A673 (cell line): ENCODE measurements at regions not wholly inside any gene's neighbourhood (a gene's known extent, or its start where the extent isn't known, plus 50 kb on each side); places are given as distances from the start of the nearest gene placed in this dataset.

Experiments used
- BruUV-seq: library from RNA; stranded (reverse); fragments of 400-500 nt; replicated peaks from 2 replicates; lab custom pipeline; 2021; lab: Mats Ljungman, UMichigan
- CTCF ChIA-PET: fragments of 300-600 bp; sonication (Branson Sonifier 250); formaldehyde crosslinking; loops from one replicate; lab custom pipeline; 2022; ENCODE audit warnings: antibody characterized with exemption; lab: Charles Lee
- POLR2A ChIA-PET: fragments of 300-600 bp; sonication (Branson Sonifier 250); formaldehyde crosslinking; loops from one replicate; lab custom pipeline; 2022; ENCODE audit warnings: antibody characterized with exemption; ENCODE audit not compliant: low non-redundant PET; lab: Charles Lee
- DNase-seq: peaks from one replicate; pipeline ENCODE4 v3.0.0-alpha.2; 2015; ENCODE audit warnings: low spot score
- H3K27ac ChIP-seq: fragments of 200-600 bp; sonication (generic); 2 replicates; pipeline ENCODE4 v1.5.1; 2016; ENCODE audit warnings: mixed run types, low read depth, mild to moderate bottlenecking, mixed read lengths, antibody characterized with exemption, low read length; ENCODE audit not compliant: poor library complexity, severe bottlenecking
- H3K27me3 ChIP-seq: fragments of 200-600 bp; sonication (generic); replicated peaks from 2 replicates; pipeline ENCODE4 v1.6.1; 2017; ENCODE audit warnings: mixed run types, low read depth, mild to moderate bottlenecking, mixed read lengths, antibody characterized with exemption, low read length; ENCODE audit not compliant: insufficient read depth, poor library complexity
- H3K36me3 ChIP-seq: fragments of 200-600 bp; sonication (generic); 2 replicates; pipeline ENCODE4 v1.6.1; 2016; ENCODE audit warnings: mixed run types, mild to moderate bottlenecking, mixed read lengths, antibody characterized with exemption, low read length; ENCODE audit not compliant: insufficient read depth, poor library complexity, severe bottlenecking
- H3K4me1 ChIP-seq: fragments of 200-600 bp; sonication (generic); 2 replicates; pipeline ENCODE4 v1.6.1; 2017; ENCODE audit warnings: mixed run types, mild to moderate bottlenecking, mixed read lengths, antibody characterized with exemption, low read length; ENCODE audit not compliant: insufficient read depth, poor library complexity, severe bottlenecking
- H3K4me3 ChIP-seq: fragments of 200-600 bp; sonication (generic); 2 replicates; pipeline ENCODE4 v1.5.1; 2016; ENCODE audit warnings: low read depth, mixed run types, mild to moderate bottlenecking, mixed read lengths, low read length; ENCODE audit not compliant: poor library complexity, severe bottlenecking
- H3K9me3 ChIP-seq: fragments of 200-600 bp; sonication (generic); 2 replicates; pipeline ENCODE4 v1.6.1; 2016; ENCODE audit warnings: mixed run types, low read depth, mild to moderate bottlenecking, mixed read lengths, antibody characterized with exemption, low read length; ENCODE audit not compliant: poor library complexity, severe bottlenecking
- EZH2 ChIP-seq: fragments of 200-600 bp; sonication (generic); IDR thresholded peaks from 2 replicates; pipeline ENCODE4 v1.6.1; 2017; ENCODE audit warnings: borderline replicate concordance, low read depth, mild to moderate bottlenecking, mixed read lengths, antibody characterized with exemption, low read length; ENCODE audit not compliant: poor library complexity, severe bottlenecking
- intact Hi-C: fragments of 100-400 bp; cut with micrococcal nuclease; formaldehyde crosslinking; loops from one replicate; pipeline ENCODE4 v1.10.0; 2022; ENCODE audit not compliant: unreplicated experiment
- TF ChIP-seq, protein P1 (sequence below): fragments of 300-800, 200-600 bp; sonication (generic); conservative IDR thresholded peaks from 2 replicates; pipeline ENCODE4 v1.5.1; 2017; ENCODE audit warnings: low read depth, mild to moderate bottlenecking, antibody characterized with exemption, low read length, moderate library complexity, mixed read lengths

GRCh38 chr14:40806471-40806870 lies 800.2 kb upstream of the LRFN5 start:
- Histone ChIP-seq H3K27ac (no peak overlapping the region), H3K9me3 (no peaks in the 10 kb centered on the region), H3K4me3 (no peak overlapping the region), H3K4me1 (no peaks in the 10 kb centered on the region), H3K36me3 (no peaks in the 10 kb centered on the region), H3K27me3 (no peaks in the 10 kb centered on the region)
- intact Hi-C loops = no loop called here
- no peak for DNase-seq
- BruUV-seq = no TSS peak
- TF ChIP-seq, protein P1, sequence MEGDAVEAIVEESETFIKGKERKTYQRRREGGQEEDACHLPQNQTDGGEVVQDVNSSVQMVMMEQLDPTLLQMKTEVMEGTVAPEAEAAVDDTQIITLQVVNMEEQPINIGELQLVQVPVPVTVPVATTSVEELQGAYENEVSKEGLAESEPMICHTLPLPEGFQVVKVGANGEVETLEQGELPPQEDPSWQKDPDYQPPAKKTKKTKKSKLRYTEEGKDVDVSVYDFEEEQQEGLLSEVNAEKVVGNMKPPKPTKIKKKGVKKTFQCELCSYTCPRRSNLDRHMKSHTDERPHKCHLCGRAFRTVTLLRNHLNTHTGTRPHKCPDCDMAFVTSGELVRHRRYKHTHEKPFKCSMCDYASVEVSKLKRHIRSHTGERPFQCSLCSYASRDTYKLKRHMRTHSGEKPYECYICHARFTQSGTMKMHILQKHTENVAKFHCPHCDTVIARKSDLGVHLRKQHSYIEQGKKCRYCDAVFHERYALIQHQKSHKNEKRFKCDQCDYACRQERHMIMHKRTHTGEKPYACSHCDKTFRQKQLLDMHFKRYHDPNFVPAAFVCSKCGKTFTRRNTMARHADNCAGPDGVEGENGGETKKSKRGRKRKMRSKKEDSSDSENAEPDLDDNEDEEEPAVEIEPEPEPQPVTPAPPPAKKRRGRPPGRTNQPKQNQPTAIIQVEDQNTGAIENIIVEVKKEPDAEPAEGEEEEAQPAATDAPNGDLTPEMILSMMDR = no peak
- no peak for TF ChIP-seq EZH2
- ChIA-PET CTCF (no interaction called here), POLR2A (no interaction called here)

- no peaks in the 10 kb centered on the region for H3K27me3 ChIP-seq
- no peak overlapping the region for H3K27ac ChIP-seq
- TF ChIP-seq, protein P1 = no peak
- TF ChIP-seq EZH2 = no peak
- DNase-seq = no peak
- H3K4me3 ChIP-seq = no peak overlapping the region
- no peaks in the 10 kb centered on the region for H3K4me1 ChIP-seq
- no TSS peak for BruUV-seq
- no peaks in the 10 kb centered on the region for H3K36me3 ChIP-seq
- H3K9me3 ChIP-seq = no peaks in the 10 kb centered on the region
- ChIA-PET POLR2A (no interaction called here), CTCF (no interaction called here)
- intact Hi-C loops = no loop called here
These were observed 810.5 kb upstream of the LRFN5 start for GRCh38 chr14:40796168-40796567.

DNA sequence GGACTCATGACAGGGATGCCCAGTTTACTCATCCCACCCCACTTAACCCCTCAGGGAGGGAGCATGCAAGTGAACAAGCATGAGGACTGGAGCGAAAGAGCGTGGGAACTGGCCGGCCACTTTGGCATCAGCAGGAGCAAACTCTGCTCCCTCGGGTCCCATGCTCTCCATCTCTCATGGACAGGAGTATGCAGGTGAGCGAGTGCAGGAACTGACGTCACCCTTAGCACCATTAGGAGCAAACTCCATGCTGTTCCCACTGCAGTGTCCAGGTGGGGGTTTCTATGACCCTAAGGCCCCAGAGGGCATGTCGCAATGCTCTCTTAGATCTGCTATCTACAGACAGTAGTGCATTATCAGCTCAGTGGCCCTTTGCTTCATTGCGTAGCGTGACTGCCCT lies 821.8 kb upstream of the LRFN5 start:
- no peaks in the 10 kb centered on the region for H3K27me3 ChIP-seq
- no peaks in the 10 kb centered on the region for H3K36me3 ChIP-seq
- no peak for DNase-seq
- no peaks in the 10 kb centered on the region for H3K4me1 ChIP-seq
- no peaks in the 10 kb centered on the region for H3K9me3 ChIP-seq
- no peak overlapping the region for H3K4me3 ChIP-seq
- intact Hi-C loops = no loop called here
- BruUV-seq = no TSS peak
- H3K27ac ChIP-seq = no peak overlapping the region
- ChIA-PET CTCF (no interaction called here), POLR2A (no interaction called here)
- TF ChIP-seq EZH2 = no peak
- TF ChIP-seq, protein P1 = no peak
